GM19328 (cell line): ENCODE measurements at regions not wholly inside any gene's neighbourhood (a gene's known extent, or its start where the extent isn't known, plus 50 kb on each side); places are given as distances from the start of the nearest gene placed in this dataset.
"Not testable (repeated sequence)": the region's sequence is repeated elsewhere in the genome, so short reads cannot be mapped to it uniquely, and the experiment has no call there.

Experiments
- ATAC-seq: cut with Tn5 transposase; IDR thresholded peaks from one replicate; pipeline ENCODE4 v1.9.1; 2021; ENCODE audit warnings: mild to moderate bottlenecking, moderate library complexity; ENCODE audit not compliant: unreplicated experiment

GRCh38 chrX:46034868-46035267 lies 510.4 kb downstream of the ZNF674 start:
- ATAC-seq, result no peak

GRCh38 chrX:46029777-46030176 lies 515.4 kb downstream of the ZNF674 start:
- ATAC-seq, result no peak

- no peak for ATAC-seq
Measured at GRCh38 chrX:46016296-46016695, 528.9 kb downstream of the ZNF674 start.

- no peak for ATAC-seq
Measured at GRCh38 chrX:46015653-46016052, 529.6 kb downstream of the ZNF674 start.

GRCh38 chrX:45992402-45993123 lies 552.7 kb downstream of the ZNF674 start:
- no peak for ATAC-seq

GRCh38 chrX:45986971-45987370 lies 558.2 kb downstream of the ZNF674 start:
- ATAC-seq, result no peak

- ATAC-seq, result no peak
Measured at GRCh38 chrX:45986081-45986480, 559.1 kb downstream of the ZNF674 start.

- ATAC-seq, result not testable (repeated sequence)
Measured at GRCh38 chrX:45982958-45983727, 562.1 kb downstream of the ZNF674 start.

- no peak for ATAC-seq
Measured at GRCh38 chrX:45980726-45981125, 564.5 kb downstream of the ZNF674 start.

GRCh38 chrX:45975633-45976032 lies 569.6 kb downstream of the ZNF674 start:
- ATAC-seq, result no peak

- ATAC-seq, result no peak
Measured at GRCh38 chrX:45972636-45973035, 572.6 kb downstream of the ZNF674 start.

GRCh38 chrX:45959567-45959966 lies 585.7 kb downstream of the ZNF674 start:
- ATAC-seq, result no peak

GRCh38 chrX:45956191-45956870 lies 588.9 kb downstream of the ZNF674 start:
- no peak for ATAC-seq

- no peak for ATAC-seq
Measured at GRCh38 chrX:45955661-45956060, 589.6 kb downstream of the ZNF674 start.

GRCh38 chrX:45954026-45954425 lies 591.2 kb downstream of the ZNF674 start:
- ATAC-seq, result no peak

GRCh38 chrX:45952030-45952429 lies 593.2 kb downstream of the ZNF674 start:
- ATAC-seq, result no peak

- ATAC-seq, result no peak
Measured at GRCh38 chrX:45935408-45935807, 609.8 kb downstream of the ZNF674 start.

GRCh38 chrX:45912316-45912715 lies 632.9 kb downstream of the ZNF674 start:
- ATAC-seq, result no peak

GRCh38 chrX:45907786-45908185 lies 637.4 kb downstream of the ZNF674 start:
- no peak for ATAC-seq

GRCh38 chrX:45903781-45904201 lies 641.4 kb downstream of the ZNF674 start:
- no peak for ATAC-seq

- no peak for ATAC-seq
Measured at GRCh38 chrX:45900766-45901615, 644.2 kb downstream of the ZNF674 start.
